ENCODE measurements at regions not wholly inside any gene's neighbourhood (a gene's known extent, or its start where the extent isn't known, plus 50 kb on each side); places are given as distances from the start of the nearest gene placed in this dataset.

DNA sequence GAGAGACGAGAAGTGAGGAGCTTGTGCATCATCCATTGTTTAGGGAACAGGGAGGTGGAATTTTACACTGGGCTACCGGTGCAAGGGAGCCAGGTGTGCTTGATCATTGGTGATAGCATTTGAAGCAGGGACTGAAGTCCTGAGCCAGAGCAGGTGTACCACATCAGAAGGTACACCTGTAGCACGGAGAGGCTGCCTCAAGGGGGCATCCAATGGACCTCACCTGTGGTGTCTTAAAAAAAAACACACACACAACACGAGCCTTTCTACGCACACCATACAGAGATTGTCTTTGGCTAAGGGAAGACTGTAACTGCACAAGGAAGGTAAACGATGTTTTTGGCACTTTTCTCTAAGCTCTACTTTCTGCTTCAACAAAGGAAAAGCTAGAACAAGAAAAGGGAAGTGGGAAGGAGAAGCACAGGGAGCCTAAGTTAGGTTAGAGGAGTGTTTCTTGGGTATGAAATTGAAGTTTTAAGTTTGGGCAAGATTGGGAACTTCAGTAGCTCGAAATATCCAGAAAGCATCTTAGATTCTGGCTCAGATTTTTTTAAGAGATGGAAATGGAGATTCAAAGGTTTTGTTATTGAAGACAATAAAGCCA lies 334.3 kb upstream of the FBXO33 start:
- TF ChIP-seq, protein P1, sequence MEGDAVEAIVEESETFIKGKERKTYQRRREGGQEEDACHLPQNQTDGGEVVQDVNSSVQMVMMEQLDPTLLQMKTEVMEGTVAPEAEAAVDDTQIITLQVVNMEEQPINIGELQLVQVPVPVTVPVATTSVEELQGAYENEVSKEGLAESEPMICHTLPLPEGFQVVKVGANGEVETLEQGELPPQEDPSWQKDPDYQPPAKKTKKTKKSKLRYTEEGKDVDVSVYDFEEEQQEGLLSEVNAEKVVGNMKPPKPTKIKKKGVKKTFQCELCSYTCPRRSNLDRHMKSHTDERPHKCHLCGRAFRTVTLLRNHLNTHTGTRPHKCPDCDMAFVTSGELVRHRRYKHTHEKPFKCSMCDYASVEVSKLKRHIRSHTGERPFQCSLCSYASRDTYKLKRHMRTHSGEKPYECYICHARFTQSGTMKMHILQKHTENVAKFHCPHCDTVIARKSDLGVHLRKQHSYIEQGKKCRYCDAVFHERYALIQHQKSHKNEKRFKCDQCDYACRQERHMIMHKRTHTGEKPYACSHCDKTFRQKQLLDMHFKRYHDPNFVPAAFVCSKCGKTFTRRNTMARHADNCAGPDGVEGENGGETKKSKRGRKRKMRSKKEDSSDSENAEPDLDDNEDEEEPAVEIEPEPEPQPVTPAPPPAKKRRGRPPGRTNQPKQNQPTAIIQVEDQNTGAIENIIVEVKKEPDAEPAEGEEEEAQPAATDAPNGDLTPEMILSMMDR (IDR thresholded peaks at IDR 0.05) = no peak
- H3K27me3 ChIP-seq = no peaks in the 10 kb centered on the region
- H3K9me3 ChIP-seq = peaks cover 0 to 7% (median 0%) of the 10 kb centered on the region in 4 donors
- no peaks in the 10 kb centered on the region for H3K36me3 ChIP-seq
- H3K4me1 ChIP-seq = no peaks in the 10 kb centered on the region
- no peak overlapping the region for H3K4me3 ChIP-seq
- WGBS, 5 donors = 50 to 64% (median 54%) methylated on average over 7 of the region's 7 CpGs
- DNase-seq = no peak
- intact Hi-C loops (cut with DNase I; ENCODE audit: low total_unique reads) = no loop called here
- H3K27ac ChIP-seq = no peak overlapping the region

GRCh38 chr14:39765676-39766075 lies 333.4 kb upstream of the FBXO33 start:
- no peaks in the 10 kb centered on the region for H3K27me3 ChIP-seq
- no peak overlapping the region for H3K27ac ChIP-seq
- no peak for TF ChIP-seq EP300 (IDR thresholded peaks at IDR 0.05)
- TF ChIP-seq, protein P1 (IDR thresholded peaks at IDR 0.05) = no peak
- no peak for TF ChIP-seq POLR2A (IDR thresholded peaks at IDR 0.05)
- no peak for TF ChIP-seq POLR2AphosphoS5 (IDR thresholded peaks at IDR 0.05)
- intact Hi-C loops (cut with DNase I; ENCODE audit: low total_unique reads) = no loop called here
- H3K4me3 ChIP-seq = no peak overlapping the region
- 61 to 82% (median 72%) methylated on average over 2 of the region's 2 CpGs for whole genome bisulfite sequencing, 5 donors
- no peak for DNase-seq
- no peaks in the 10 kb centered on the region for H3K36me3 ChIP-seq
- H3K9me3 ChIP-seq = peaks cover 0 to 7% (median 0%) of the 10 kb centered on the region in 4 donors
- H3K4me1 ChIP-seq = no peaks in the 10 kb centered on the region

DNA sequence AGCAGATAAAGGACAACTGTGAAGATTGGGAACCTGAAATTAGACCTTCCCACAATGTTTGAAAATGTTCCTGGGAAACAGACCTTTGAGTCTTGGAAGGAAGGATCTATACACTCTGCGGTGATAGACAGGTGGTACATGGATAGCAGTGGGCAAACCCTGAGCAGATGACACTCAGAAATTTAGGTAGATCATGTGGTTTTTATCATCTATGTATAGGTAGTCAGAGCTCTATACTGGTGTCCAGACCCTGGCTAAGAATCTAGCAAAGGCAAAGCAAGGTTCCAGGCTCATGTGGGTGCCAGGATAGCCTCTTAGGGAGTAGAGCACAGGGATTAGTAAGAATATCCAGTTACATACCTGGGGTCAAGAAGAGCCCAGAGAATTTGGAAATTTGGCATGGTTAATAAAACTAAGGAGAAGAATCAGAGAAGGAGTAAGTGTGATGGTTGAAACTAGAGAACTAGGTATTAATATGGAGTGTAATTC lies 331.2 kb upstream of the FBXO33 start:
- Histone ChIP-seq H3K9me3 (peaks cover 0 to 7% (median 0%) of the 10 kb centered on the region in 4 donors), H3K27ac (no peak overlapping the region), H3K4me3 (no peak overlapping the region), H3K27me3 (no peaks in the 10 kb centered on the region), H3K36me3 (no peaks in the 10 kb centered on the region), H3K4me1 (no peaks in the 10 kb centered on the region)
- no peak for DNase-seq
- intact Hi-C loops (cut with DNase I; ENCODE audit: low total_unique reads) = no loop called here
- no peak for TF ChIP-seq EP300 (IDR thresholded peaks at IDR 0.05)
- TF ChIP-seq POLR2AphosphoS5 (IDR thresholded peaks at IDR 0.05) = no peak
- TF ChIP-seq, protein P1 (IDR thresholded peaks at IDR 0.05) = no peak
- no peak for TF ChIP-seq POLR2A (IDR thresholded peaks at IDR 0.05)
- WGBS, 5 donors = 95 to 100% (median 99%) methylated on average over 1 of the region's 1 CpG

GRCh38 chr14:39762576-39763401 lies 330.6 kb upstream of the FBXO33 start:
- Histone ChIP-seq H3K4me3 (no peak overlapping the region), H3K36me3 (no peaks in the 10 kb centered on the region), H3K27me3 (no peaks in the 10 kb centered on the region), H3K9me3 (peaks cover 0 to 7% (median 0%) of the 10 kb centered on the region in 4 donors), H3K4me1 (no peaks in the 10 kb centered on the region), H3K27ac (no peak overlapping the region)
- DNase-seq = peak in 1 of 2 donors; percentile 7
- TF ChIP-seq, protein P1 (IDR thresholded peaks at IDR 0.05) = no peak
- TF ChIP-seq EP300 (IDR thresholded peaks at IDR 0.05) (no peak), POLR2AphosphoS5 (IDR thresholded peaks at IDR 0.05) (no peak)
- intact Hi-C loops (cut with DNase I; ENCODE audit: low total_unique reads) = no loop called here
- WGBS, 5 donors = 42 to 55% (median 50%) methylated on average over 16 of the region's 16 CpGs

All from stomach (tissue), 8 donors.